GM21528 (cell line): ENCODE measurements at regions not wholly inside any gene's neighbourhood (a gene's known extent, or its start where the extent isn't known, plus 50 kb on each side); places are given as distances from the start of the nearest gene placed in this dataset.

ENCODE experiments used
- ATAC-seq: cut with Tn5 transposase; IDR thresholded peaks from one replicate; pipeline ENCODE4 v1.9.1; 2021; ENCODE audit warnings: mild to moderate bottlenecking, moderate library complexity; ENCODE audit not compliant: unreplicated experiment, low FRiP score

DNA sequence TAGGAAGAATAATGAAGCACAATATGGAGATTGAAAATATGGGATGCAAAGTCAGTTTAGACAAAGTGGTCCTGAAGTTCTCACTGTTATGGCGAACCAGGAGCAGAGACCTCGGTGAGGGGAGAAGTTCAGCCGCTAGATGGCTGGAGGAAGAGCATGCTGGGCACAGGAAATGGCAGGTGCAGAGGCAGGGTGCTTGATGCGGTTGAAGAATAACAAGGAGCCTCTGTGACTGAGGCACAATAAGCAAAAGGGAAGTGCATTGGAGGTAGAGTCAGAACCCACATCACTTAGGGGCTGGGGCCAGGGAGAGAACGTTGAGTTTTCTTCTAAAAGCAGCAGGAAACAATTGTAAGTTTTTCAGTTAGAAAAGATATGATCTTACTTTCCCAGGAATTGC, 1725.2 kb downstream of the EFNB2 start:
- no peak for ATAC-seq

DNA sequence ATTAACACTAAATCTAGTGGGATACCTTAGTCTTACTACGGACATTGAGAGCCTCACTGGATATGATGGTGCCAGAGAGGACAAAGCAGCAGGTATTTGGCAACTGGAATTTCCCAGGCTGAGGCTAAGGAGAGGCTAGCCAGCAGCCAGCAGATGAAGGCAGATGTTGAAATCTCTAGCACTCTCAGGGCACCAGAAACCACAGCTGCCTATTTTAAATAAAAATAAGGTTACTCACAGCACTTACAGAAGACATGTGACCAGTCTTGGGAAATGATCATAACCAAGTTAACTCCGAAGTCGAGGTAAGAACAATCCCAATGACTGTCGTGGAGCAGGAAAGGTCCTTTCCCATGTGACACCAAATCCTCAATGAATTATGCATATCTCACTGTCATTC, 1726.0 kb downstream of the EFNB2 start:
- ATAC-seq, result no peak

DNA sequence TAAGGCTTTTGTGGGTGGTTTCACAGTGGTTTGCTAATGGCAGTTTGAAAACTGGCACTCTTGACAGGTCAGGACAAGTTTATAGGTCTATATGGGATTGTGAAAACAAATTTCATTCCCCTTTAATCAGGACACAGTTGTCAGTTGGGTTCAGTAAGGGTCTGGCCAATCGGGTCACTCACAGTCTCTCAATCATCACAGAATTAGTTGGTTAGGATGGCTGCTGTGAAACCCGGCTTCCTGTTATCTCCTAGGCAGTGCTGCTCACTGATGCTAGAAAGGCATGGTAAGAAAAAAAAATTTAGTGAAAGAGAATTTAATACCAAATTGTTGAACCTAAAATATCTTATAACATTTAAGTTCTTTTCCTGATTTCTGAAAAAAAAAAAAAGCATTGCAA, 1730.1 kb downstream of the EFNB2 start:
- ATAC-seq, result no peak

DNA sequence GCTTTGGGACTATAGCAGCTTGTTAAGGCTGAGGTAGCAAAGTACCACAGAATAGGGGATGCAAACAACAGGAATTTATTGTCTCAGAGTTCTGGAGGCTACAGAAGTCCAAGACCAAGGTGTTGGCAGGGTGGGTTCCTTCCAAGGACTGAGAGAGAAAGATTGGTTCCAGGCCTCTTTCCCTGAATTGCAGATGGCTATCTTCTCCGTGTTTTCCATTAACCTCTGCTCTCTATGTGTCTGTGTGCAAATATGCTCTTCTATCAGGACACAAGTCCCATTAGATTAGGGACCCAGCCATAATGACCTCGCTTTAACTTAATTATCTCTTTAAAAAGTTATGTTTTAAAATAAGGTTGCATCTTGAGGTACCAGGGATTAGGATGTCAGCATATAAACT, 1732.9 kb upstream of the SLC10A2 start:
- ATAC-seq, result no peak

- ATAC-seq, result no peak
Measured at GRCh38 chr13:104798486-104798885, 1732.3 kb upstream of the SLC10A2 start.

GRCh38 chr13:104796581-104796980, 1730.4 kb upstream of the SLC10A2 start:
- ATAC-seq, result no peak

DNA sequence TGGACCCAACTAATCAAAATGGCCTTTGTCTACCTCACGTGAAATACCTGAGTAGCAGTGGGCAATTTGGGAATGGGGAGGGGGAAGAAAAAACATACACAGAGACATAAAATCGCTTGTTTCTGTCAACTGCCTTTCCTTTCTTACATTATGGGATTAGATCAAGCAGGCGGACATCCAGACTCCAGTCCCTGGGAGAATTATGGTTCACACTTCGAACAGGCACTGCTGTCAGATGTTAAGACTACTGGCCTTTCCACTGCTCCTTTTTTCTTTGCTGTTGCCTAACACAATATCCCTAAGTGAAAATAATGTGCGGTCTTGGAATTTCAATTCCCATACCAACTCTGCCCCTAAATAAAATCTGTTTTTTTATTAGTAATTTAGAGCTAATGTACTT, 1719.7 kb upstream of the SLC10A2 start:
- ATAC-seq, result no peak

- ATAC-seq, result no peak
Measured at GRCh38 chr13:104784891-104785290, 1718.7 kb upstream of the SLC10A2 start.

DNA sequence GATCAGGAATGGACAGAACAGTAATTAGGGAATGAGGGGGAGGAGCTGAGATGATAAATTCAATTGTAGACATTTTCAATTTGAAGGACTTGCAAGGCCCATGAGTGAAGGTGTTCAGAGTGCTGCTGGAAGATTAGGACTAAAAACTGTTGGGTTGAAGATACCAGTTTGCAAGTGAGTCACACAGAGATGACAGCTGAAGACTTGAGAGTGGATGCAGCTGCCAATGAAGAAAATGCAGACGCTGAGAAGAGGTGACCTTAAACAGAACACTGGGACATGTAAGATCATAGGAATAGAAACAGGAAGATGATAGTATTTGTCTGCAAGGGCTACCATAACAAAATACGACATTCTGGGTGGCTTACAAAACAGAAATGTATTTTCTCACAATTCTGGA, 1716.5 kb upstream of the SLC10A2 start:
- no peak for ATAC-seq

- ATAC-seq, result no peak
Measured at GRCh38 chr13:104779311-104779993, 1713.2 kb upstream of the SLC10A2 start.

GRCh38 chr13:104773775-104774174, 1707.6 kb upstream of the SLC10A2 start:
- ATAC-seq, result peak; percentile 64

GRCh38 chr13:104769545-104769944, 1703.3 kb upstream of the SLC10A2 start:
- no peak for ATAC-seq

- ATAC-seq, result no peak
Measured at GRCh38 chr13:104766319-104766718, 1700.1 kb upstream of the SLC10A2 start.

DNA sequence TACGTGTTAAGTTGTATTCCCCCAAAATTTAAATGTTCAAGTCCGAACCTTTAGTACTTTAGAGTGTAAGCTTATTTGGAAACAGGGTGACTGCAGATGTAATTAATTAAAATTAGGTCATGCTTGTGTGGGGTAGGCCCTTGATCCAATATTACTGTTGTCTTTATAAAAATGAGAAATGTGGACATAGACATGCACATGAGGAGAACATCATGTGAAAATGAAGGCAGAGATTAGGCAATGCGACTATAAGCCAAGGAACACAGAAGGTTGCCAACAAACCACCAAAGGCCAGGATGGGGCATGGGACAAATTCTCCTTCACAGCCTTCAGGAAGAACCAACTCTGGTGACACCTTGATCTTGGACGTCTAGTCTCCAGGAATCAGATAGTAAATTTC, 1698.4 kb upstream of the SLC10A2 start:
- no peak for ATAC-seq

GRCh38 chr13:104759069-104759468, 1692.9 kb upstream of the SLC10A2 start:
- no peak for ATAC-seq

- ATAC-seq, result no peak
Measured at GRCh38 chr13:104757712-104758111, 1691.5 kb upstream of the SLC10A2 start.

DNA sequence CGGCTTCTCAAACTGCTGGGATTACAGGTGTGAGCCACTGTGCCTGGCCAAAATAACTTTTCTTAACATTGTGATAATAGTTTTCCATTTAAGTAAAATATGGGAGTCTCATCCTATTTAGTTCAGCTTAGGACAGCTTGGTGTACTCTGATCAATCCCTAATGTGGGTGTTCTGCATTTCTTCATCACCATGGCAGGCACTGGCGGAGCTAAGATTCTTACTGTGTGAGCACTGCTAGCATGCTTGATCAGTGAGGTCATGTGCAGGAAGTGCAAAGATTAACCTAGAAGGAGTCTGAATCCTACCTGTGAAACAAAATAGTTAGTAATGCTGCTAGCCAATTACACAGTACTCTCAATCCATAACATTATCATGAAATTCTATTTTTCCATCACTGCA, 1684.2 kb upstream of the SLC10A2 start:
- ATAC-seq, result no peak

GRCh38 chr13:104740641-104741222, 1674.5 kb upstream of the SLC10A2 start:
- ATAC-seq, result no peak

- ATAC-seq, result no peak
Measured at GRCh38 chr13:104737713-104738112, 1671.5 kb upstream of the SLC10A2 start.

GRCh38 chr13:104733427-104733826, 1667.2 kb upstream of the SLC10A2 start:
- no peak for ATAC-seq

- ATAC-seq, result no peak
Measured at GRCh38 chr13:104715111-104715510, 1648.9 kb upstream of the SLC10A2 start.

DNA sequence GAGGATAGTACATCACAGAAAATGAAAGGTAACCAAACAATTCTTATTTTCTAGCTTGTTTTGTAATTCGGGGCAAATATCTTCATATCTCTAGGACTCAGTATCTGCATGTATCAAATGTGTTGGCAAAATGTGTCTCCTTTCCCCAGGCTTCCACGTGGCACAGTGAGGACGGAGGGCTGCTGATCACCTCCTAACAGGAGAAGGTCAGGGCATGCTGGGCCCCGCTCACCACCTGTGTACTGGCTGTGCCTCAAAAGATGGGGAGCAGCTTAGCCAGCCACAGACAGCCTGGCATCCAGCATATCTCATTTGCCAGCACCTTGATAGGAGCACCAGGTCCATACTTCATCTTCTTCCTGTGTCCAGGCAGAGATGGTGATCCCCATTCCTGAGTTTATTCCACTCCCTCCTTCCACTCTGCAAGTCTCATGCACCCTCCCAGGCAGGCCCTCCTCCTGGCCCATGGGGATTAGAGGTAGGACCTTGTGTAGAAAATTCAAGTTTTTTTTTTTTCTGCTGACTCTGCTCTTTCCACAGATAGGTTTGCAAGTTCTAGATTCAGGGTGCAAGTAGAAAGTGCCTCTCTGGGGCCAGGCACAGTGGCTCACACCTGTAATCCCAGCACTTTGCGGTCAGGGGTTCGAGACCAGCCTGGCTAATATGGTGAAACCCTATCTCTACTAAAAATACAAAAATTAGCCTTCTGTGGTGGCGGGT, 1639.0 kb upstream of the SLC10A2 start:
- ATAC-seq, result no peak
